HG03378 (cell line): ENCODE measurements at regions not wholly inside any gene's neighbourhood (a gene's known extent, or its start where the extent isn't known, plus 50 kb on each side); places are given as distances from the start of the nearest gene placed in this dataset.

Experiments used
- ATAC-seq: cut with Tn5 transposase; IDR thresholded peaks from one replicate; pipeline ENCODE4 v1.9.1; 2021; ENCODE audit warnings: mild to moderate bottlenecking, moderate library complexity; ENCODE audit not compliant: unreplicated experiment

DNA sequence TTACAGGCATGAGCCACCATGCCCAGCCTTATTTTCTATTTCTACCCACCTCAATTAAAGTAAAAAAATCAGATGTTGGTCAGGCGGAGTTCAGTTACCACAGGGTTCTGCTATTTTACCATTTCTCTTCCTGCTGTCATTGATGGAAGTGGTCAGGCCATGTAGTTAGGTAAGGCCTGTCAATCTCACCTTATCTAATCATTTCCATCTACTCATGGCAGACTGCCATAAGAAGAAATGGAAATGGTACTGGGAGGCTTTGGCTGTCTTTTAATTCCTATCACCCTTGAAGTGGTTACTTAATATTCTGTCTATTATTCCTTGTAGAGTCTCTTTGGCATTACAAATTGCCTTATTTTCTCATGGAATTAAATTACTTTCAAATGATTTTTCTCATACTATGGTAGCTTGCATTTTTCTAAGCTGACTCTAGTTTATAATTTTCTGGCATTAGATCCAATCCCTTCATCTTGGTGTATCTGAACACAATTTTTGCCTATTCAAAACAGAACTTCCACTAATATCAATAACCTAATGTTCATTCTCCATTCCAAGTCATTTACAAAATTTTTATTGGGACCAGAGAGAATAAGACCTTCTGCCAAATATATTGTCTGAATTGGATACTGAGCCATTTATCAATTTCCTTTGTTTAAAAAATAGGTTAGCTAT is 198.7 kb downstream of the DACT1 start:
- no peak for ATAC-seq

GRCh38 chr14:58839233-58839632 is 201.5 kb downstream of the DACT1 start:
- no peak for ATAC-seq

GRCh38 chr14:58844544-58844943 is 206.8 kb downstream of the DACT1 start:
- ATAC-seq = no peak

DNA sequence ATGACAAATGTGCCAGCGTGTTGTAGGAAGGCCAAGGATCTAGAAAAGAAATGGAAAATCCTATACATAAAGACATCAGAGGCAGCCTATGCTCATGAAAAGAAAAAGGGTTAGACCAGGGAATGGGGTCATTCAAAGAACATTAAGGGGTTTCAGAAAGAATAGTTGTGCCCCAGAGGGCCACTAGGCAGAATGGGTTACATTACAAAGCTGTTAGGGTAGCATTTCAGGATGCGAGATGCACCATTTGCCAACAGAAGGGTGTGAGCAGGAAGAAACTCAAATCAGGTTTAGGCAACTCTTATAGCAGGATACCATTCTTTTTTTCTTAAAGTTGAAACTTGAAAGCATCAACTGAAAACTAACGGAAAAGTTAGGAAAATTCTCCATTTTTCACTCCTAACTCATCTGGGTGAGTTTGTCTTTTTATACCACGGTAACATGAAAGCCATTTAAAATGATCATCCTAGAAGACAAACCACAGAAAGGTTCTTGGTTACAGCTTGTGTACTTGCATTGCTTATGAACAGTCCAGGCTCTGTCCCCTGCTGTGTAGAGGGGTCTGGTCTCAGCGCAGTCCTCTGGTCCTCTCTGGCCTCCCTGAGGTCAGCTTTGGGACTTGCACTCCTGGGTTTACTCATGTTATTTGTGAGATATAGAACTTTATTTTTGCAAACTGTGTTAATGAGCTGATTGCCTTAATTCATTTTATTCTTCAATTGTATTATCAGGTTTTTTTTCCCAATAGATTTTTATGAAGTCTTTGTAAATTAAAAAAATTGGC is 209.1 kb downstream of the DACT1 start:
- ATAC-seq = no peak

DNA sequence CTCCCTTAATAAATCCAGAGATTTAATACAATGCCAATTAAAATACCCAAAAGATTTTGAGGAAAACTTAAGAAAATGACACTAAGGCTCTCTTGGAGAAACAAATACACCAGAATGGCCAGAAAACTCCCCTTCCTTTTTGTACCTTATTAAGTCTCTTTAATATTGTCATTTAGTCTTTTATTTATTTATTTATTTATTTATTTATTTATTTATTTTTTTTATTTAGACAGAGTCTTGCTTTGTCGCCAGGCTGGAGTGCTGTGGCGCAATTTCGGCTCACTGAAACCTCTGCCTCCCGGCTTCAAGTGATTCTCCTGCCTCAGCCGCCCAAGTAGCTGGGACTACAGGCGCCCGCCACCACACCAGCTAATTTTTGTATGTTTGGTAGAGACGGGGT is 210.6 kb downstream of the DACT1 start:
- no peak for ATAC-seq

DNA sequence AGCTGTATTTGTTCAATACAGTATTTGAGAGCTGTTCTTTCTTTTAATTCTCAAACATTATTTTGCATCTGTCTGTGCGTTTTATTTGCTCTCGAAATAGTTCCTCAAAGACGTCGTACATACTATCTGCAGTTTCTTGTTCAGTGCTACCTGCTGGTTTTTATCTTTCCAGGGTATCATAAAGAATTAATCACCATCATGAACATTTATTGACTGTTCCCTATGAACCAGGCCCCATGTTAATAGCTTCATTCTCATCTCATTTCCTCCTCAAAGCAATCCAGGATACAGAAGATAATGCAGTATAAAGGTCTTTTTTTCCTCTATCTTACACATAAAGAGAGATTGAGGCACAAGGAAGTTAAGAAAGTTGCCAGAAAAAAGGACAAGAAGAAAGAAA is 211.8 kb downstream of the DACT1 start:
- no peak for ATAC-seq

- ATAC-seq = no peak
Observed at GRCh38 chr14:58850011-58850410, 212.2 kb downstream of the DACT1 start.

- no peak for ATAC-seq
Observed at GRCh38 chr14:58861586-58861985, 223.8 kb downstream of the DACT1 start.

DNA sequence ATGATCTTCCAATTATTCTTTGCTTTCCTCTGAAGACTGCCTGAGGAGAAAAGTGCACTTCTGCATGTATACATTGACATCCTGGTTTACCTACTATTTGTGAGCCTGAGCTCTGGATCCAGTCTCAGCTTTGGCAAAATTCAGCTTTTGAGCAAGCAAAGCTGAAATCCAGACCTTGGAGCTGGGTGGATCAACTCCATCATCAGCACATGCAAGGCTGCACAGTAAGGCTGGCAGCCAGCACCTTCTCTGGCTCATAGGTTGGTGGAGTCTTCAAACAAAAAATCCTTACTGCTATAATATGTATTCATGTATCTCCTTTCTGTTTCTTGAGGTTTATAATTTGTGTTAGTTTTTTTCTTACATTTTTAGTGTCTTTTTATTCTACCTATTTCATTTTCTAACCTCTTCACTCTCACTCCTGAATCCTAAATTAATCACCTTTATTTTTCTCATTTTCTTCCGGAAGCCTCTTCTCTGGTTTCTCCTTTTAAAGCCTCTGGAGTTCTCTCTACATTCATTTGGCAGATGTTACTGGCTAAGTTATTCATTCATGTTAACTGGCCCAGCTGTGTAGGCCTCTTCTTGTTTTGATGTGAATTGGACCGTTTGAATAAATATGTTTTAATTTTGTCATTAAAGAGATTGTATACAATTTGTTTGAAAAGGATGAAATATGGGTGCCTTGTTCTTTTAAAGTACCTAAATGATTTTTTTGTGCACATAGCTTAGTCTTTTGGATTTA is 224.8 kb downstream of the DACT1 start:
- ATAC-seq = no peak

- ATAC-seq = no peak
Observed at GRCh38 chr14:58863661-58864345, 226.0 kb downstream of the DACT1 start.

- ATAC-seq = no peak
Observed at GRCh38 chr14:58864751-58865513, 227.2 kb downstream of the DACT1 start.

GRCh38 chr14:58865514-58866281 is 227.9 kb downstream of the DACT1 start:
- ATAC-seq = no peak

- no peak for ATAC-seq
Observed at GRCh38 chr14:58866391-58866790, 228.6 kb downstream of the DACT1 start.

DNA sequence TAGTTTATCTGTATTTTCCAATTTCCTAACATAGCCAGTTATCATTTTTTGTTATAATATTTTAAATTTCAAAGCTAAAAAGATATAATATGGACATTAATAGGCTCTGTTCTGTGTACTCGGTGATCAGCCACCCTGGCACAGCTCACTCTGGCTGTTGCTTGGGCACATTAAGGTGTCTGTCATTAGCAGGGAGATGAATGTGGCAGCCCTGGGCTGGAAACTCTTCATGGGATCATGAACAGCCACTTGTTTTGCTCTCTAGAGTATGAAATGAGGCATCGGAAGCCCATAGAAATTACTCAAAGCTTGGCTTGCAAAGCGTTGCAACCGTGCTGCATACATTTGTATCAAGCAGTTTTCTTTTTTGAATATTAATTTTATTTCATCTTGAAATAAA is 233.2 kb downstream of the DACT1 start:
- no peak for ATAC-seq

- no peak for ATAC-seq
Observed at GRCh38 chr14:58871573-58871972, 233.8 kb downstream of the DACT1 start.

DNA sequence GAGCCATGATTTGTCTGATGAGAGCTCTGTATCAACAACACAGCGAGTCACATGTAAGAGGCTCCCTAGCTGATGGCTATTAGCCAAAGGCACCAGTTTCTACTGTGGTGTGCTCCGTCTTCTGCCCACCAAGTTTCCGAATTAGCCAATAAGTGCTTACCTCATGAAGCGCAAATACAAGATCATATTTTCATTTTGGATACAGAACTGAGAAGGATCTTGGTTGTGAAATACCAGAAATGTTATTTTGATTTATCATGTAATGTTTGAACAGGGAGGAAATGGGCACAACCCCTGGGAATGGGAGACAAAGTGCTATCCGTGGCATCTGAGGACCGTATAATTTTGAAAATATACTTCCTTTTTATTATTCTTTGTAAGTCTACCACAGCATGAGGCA is 234.3 kb downstream of the DACT1 start:
- no peak for ATAC-seq

DNA sequence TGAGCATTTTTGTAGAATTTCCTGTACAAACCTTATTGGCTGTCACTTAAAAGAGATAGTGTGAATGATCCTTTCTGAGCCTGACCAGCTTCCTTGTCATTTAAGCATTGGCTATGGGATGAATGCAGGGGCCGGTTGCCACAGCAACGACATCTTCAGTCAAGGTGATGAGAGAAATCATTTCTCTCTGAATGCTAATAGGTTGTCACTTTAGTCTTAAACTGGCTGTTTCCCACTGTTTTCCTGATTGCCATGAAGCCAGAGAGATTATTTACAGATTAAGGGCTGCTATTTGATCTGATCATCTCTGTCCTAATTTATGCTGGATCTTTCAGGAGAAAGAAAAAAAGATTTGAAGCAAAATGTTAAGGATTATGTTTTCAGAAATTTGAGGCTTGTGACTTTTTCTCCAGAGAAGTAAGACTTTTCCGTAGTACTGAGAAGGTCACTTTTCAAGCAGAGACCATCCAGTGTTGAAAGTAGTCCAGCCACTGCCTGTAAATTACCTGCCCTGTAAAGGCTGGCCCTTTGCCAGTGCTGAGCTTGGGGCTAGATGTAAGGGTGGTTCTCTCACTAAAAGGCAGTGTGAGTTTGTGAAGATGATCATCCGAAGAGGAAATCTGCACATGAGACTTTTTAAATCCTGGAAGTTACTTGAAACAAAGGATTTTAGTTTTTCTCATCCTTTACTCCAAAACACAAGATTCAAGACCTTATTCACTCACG is 235.6 kb downstream of the DACT1 start:
- ATAC-seq = no peak

DNA sequence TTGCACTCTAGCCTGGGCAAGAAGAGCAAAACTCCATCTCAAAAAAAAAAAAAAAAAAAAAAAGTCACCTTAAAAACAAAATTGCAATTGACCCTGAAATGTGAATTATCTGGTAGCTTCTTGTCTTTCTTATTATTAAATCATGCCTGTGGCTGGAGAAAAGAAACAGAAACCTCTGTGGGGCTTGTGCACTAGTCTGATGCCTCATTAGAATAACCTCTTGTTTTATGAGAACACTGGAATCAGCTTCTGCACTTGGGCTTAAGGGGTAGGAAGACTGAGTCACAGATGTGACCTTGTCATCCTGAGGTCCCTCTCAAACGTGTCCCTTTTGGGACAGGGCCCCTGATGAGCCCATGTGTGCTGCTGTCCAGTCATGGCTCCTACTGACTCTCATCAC is 237.9 kb downstream of the DACT1 start:
- no peak for ATAC-seq

GRCh38 chr14:58876608-58877007 is 238.8 kb downstream of the DACT1 start:
- ATAC-seq = no peak
